Activated naive CD4-positive, alpha-beta T cell treated with anti-CD3 and anti-CD28 coated beads, Interleukin-2, amount 50 U/mL, for 24 hours (primary cell): ENCODE measurements at regions not wholly inside any gene's neighbourhood (a gene's known extent, or its start where the extent isn't known, plus 50 kb on each side); places are given as distances from the start of the nearest gene placed in this dataset.
"Not testable (repeated sequence)": the region's sequence is repeated elsewhere in the genome, so short reads cannot be mapped to it uniquely, and the experiment has no call there.

Experiments used
- H3K27ac Mint-ChIP-seq: one replicate; pipeline ENCODE4 v1.8.0; 2021; ENCODE audit warnings: mild to moderate bottlenecking, mixed read lengths
- H3K27me3 Mint-ChIP-seq: one replicate; pipeline ENCODE4 v1.8.0; 2021; ENCODE audit warnings: mixed read lengths
- H3K36me3 Mint-ChIP-seq: one replicate; pipeline ENCODE4 v1.8.0; 2021; ENCODE audit warnings: mixed read lengths
- H3K4me1 Mint-ChIP-seq: one replicate; pipeline ENCODE4 v1.8.0; 2021; ENCODE audit warnings: mixed read lengths
- H3K4me3 Mint-ChIP-seq: one replicate; pipeline ENCODE4 v1.8.0; 2021; ENCODE audit warnings: mild to moderate bottlenecking, mixed read lengths
- H3K9me3 Mint-ChIP-seq: one replicate; pipeline ENCODE4 v1.8.0; 2021; ENCODE audit warnings: mixed read lengths

- Mint-ChIP-seq H3K4me1 (no peaks in the 10 kb centered on the region), H3K36me3 (no peaks in the 10 kb centered on the region), H3K27me3 (no peaks in the 10 kb centered on the region), H3K27ac (no peak overlapping the region), H3K4me3 (no peak overlapping the region), H3K9me3 (peaks cover 12% of the 10 kb centered on the region)
Observed at GRCh38 chr4:115657991-115658650, 544.7 kb upstream of the NDST4 start.

DNA sequence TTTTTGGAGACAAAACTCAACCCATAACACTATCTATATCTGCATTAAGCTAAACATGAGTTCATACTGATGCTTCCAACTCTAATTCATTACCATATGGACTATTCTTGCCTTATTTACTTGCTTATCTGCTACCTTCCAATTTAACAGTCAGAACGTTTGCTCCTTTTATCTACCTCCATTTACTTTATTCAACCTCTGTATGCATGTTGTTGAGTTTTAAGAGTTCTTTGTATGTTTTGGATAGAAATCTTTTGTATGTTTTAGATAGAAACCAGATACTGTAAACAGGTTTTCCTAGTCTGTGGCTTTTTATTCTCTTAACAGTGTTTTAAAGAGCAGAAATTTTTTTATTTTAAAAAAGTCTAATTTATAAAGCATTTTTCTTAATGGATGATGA lies 542.2 kb upstream of the NDST4 start:
- Mint-ChIP-seq H3K4me3 (no peak overlapping the region), H3K9me3 (peaks cover 12% of the 10 kb centered on the region), H3K27me3 (no peaks in the 10 kb centered on the region), H3K27ac (no peak overlapping the region), H3K36me3 (no peaks in the 10 kb centered on the region), H3K4me1 (no peaks in the 10 kb centered on the region)

- Mint-ChIP-seq H3K4me3 (no peak overlapping the region), H3K4me1 (no peaks in the 10 kb centered on the region), H3K27ac (no peak overlapping the region), H3K27me3 (no peaks in the 10 kb centered on the region), H3K9me3 (no peaks in the 10 kb centered on the region), H3K36me3 (no peaks in the 10 kb centered on the region)
Observed at GRCh38 chr4:115648786-115649185, 535.4 kb upstream of the NDST4 start.

DNA sequence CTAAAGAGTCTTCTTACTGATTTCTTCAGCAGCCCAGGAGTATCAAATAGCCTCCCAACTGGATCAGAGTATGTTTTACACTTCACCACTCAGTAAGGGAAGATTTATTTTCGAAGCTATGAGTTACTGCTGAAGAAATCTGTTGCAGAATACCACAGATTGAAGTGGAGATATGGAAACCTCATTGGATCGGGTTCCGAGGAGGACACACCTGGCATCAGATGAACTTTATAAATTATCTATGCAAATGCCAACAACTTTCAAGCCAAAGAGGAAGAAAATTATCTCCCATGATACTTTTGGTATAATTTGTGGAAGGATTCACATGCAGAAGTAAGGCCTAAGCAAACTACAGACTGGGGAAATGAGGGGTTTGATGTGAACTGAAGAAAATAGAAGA lies 515.9 kb upstream of the NDST4 start:
- Mint-ChIP-seq H3K27ac (no peak overlapping the region), H3K4me1 (no peaks in the 10 kb centered on the region), H3K27me3 (no peaks in the 10 kb centered on the region), H3K36me3 (no peaks in the 10 kb centered on the region), H3K4me3 (no peak overlapping the region), H3K9me3 (peaks cover 7% of the 10 kb centered on the region)

DNA sequence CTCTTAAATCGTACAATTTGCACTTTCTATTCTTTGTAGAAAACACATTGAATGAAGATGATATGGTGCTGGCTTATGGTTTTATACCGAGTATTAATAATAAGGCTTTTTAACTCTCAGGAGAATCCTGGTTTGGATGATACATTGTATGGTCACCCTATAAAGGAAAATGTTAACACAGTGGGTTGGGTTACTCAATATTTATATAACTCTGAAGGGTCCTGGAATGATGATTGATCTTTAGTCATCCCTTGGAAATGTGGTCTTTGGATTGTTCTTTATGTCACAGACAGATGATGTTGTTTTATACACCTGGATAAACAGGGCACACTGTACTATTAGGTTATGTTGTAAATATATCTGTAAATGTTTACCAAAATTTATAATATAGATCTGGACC lies 496.2 kb upstream of the NDST4 start:
- no peaks in the 10 kb centered on the region for H3K36me3 Mint-ChIP-seq
- H3K27me3 Mint-ChIP-seq: no peaks in the 10 kb centered on the region
- no peak overlapping the region for H3K27ac Mint-ChIP-seq
- peaks cover 6% of the 10 kb centered on the region for H3K9me3 Mint-ChIP-seq
- H3K4me3 Mint-ChIP-seq: no peak overlapping the region
- no peaks in the 10 kb centered on the region for H3K4me1 Mint-ChIP-seq

DNA sequence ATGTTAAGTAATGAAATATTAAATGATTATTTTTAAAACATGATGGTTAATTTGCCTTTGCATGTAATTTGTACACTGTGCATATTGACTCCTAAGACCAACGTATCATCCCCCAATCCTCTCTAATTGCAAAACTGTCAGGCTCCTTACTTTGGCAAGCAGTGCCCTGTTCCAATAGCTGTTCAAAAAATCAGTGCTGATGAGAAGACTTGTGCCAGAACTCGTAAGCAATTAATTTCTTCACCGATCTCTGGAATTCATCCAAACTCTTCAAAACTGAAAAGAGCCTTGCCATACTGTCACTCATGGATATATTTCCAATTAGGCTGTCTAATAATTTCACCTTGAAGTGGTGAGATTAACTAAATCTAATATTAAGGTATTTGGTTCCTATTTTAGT lies 493.9 kb upstream of the NDST4 start:
- Mint-ChIP-seq H3K27me3 (no peaks in the 10 kb centered on the region), H3K9me3 (peaks cover 6% of the 10 kb centered on the region), H3K36me3 (no peaks in the 10 kb centered on the region), H3K4me1 (no peaks in the 10 kb centered on the region), H3K27ac (no peak overlapping the region), H3K4me3 (no peak overlapping the region)

- Mint-ChIP-seq H3K36me3 (no peaks in the 10 kb centered on the region), H3K4me1 (no peaks in the 10 kb centered on the region), H3K27me3 (no peaks in the 10 kb centered on the region), H3K27ac (no peak overlapping the region), H3K4me3 (no peak overlapping the region), H3K9me3 (no peaks in the 10 kb centered on the region)
Observed at GRCh38 chr4:115596265-115597001, 483.0 kb upstream of the NDST4 start.

DNA sequence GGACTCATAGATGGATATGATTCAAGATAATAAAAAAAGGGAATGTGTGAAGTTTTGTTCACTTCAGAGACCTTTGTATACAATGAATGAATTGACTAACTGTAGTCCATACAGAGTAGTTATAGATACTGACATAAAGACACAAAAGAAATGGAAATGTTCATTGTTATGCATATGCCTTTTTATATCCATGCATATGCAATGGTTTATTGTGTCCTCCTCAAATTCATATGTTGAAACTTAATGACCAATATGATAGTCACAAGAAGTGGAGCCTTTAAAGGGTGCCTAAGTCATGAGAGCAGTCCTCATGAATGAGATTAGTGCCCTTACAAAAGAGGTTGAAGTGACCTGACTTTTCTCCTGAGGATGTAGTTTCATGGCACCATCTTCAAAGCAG lies 467.5 kb upstream of the NDST4 start:
- Mint-ChIP-seq H3K36me3 (no peaks in the 10 kb centered on the region), H3K4me3 (no peak overlapping the region), H3K9me3 (no peaks in the 10 kb centered on the region), H3K27ac (no peak overlapping the region), H3K27me3 (no peaks in the 10 kb centered on the region), H3K4me1 (no peaks in the 10 kb centered on the region)

- Mint-ChIP-seq H3K4me1 (no peaks in the 10 kb centered on the region), H3K4me3 (no peak overlapping the region), H3K36me3 (no peaks in the 10 kb centered on the region), H3K9me3 (peaks cover 5% of the 10 kb centered on the region), H3K27ac (no peak overlapping the region), H3K27me3 (no peaks in the 10 kb centered on the region)
Observed at GRCh38 chr4:115575851-115576250, 462.4 kb upstream of the NDST4 start.

- Mint-ChIP-seq H3K27ac (no peak overlapping the region), H3K36me3 (no peaks in the 10 kb centered on the region), H3K9me3 (no peaks in the 10 kb centered on the region), H3K4me3 (no peak overlapping the region), H3K4me1 (no peaks in the 10 kb centered on the region), H3K27me3 (no peaks in the 10 kb centered on the region)
Observed at GRCh38 chr4:115562506-115562905, 449.1 kb upstream of the NDST4 start.

DNA sequence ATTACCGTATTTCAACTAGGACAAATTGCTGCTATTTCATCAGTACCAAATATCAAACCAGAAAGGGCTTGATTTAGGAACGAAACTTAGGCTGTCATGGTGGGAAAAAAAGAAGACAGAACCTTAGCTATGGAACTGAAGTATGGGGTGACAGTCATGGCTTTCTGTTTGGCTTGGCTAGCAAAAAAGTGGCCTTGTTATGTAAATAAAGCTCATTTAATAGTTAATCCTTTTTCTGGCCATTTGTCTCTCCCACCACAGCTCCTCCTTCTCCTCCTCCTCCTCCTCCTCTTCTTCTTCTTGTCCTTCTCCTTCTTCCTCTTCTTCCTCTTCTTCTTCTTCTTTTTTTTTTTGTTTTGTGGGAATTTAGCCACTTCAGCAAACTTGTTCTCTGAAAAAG lies 434.7 kb upstream of the NDST4 start:
- no peaks in the 10 kb centered on the region for H3K36me3 Mint-ChIP-seq
- H3K4me1 Mint-ChIP-seq: no peaks in the 10 kb centered on the region
- peaks cover 8% of the 10 kb centered on the region for H3K9me3 Mint-ChIP-seq
- H3K27me3 Mint-ChIP-seq: no peaks in the 10 kb centered on the region
- H3K4me3 Mint-ChIP-seq: no peak overlapping the region
- no peak overlapping the region for H3K27ac Mint-ChIP-seq

DNA sequence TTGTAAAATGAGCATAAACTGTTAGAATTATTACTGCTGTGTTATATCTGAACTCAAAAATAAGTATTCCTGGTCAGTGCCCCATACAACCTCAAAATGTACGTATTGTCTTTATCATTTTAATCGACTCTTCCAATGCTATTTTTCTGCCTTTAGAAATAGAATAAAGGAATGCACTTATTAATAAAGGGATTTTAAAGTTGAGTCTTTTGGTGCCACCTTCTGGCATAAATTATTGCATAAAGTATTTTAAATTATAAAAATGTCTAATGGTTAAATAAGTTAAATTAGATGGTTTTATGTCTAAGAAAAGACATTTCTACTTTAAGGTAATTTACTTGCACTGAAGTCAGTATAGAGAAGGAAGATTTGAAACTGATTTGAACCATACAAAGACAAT lies 424.0 kb upstream of the NDST4 start:
- H3K4me1 Mint-ChIP-seq: no peaks in the 10 kb centered on the region
- no peak overlapping the region for H3K4me3 Mint-ChIP-seq
- H3K27ac Mint-ChIP-seq: no peak overlapping the region
- no peaks in the 10 kb centered on the region for H3K9me3 Mint-ChIP-seq
- H3K27me3 Mint-ChIP-seq: no peaks in the 10 kb centered on the region
- H3K36me3 Mint-ChIP-seq: no peaks in the 10 kb centered on the region

DNA sequence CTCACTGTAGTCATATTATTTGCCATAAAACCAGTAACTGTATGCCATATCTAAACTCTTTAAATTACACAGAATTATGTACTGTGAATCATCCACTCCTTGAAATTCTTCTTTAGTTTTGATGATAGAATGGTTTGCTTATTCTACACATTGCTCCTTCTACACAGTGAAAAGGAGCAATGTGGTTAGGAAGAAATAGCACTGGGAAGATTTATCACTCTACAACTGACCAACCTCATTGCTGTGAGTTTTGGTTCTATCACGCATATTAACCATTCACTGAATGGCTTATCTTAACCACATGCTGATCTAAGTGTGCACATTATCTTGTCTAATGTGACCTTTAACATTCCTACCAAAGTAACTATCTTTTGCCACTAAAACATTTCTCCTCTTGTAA lies 415.7 kb upstream of the NDST4 start:
- no peaks in the 10 kb centered on the region for H3K36me3 Mint-ChIP-seq
- peaks cover 4% of the 10 kb centered on the region for H3K9me3 Mint-ChIP-seq
- no peak overlapping the region for H3K27ac Mint-ChIP-seq
- H3K4me1 Mint-ChIP-seq: no peaks in the 10 kb centered on the region
- H3K4me3 Mint-ChIP-seq: no peak overlapping the region
- no peaks in the 10 kb centered on the region for H3K27me3 Mint-ChIP-seq

GRCh38 chr4:115519476-115519875 lies 406.1 kb upstream of the NDST4 start:
- not testable (repeated sequence) for H3K4me1 Mint-ChIP-seq, H3K27ac Mint-ChIP-seq, H3K4me3 Mint-ChIP-seq, H3K27me3 Mint-ChIP-seq, H3K9me3 Mint-ChIP-seq, H3K36me3 Mint-ChIP-seq

GRCh38 chr4:115515772-115516171 lies 402.4 kb upstream of the NDST4 start:
- no peaks in the 10 kb centered on the region for H3K27me3 Mint-ChIP-seq
- H3K36me3 Mint-ChIP-seq: no peaks in the 10 kb centered on the region
- no peak overlapping the region for H3K4me3 Mint-ChIP-seq
- no peak overlapping the region for H3K27ac Mint-ChIP-seq
- H3K9me3 Mint-ChIP-seq: no peaks in the 10 kb centered on the region
- H3K4me1 Mint-ChIP-seq: no peaks in the 10 kb centered on the region

- H3K4me1 Mint-ChIP-seq: no peaks in the 10 kb centered on the region
- H3K27me3 Mint-ChIP-seq: no peaks in the 10 kb centered on the region
- no peaks in the 10 kb centered on the region for H3K9me3 Mint-ChIP-seq
- no peaks in the 10 kb centered on the region for H3K36me3 Mint-ChIP-seq
- H3K4me3 Mint-ChIP-seq: no peak overlapping the region
- H3K27ac Mint-ChIP-seq: no peak overlapping the region
Observed at GRCh38 chr4:115515366-115515765, 401.9 kb upstream of the NDST4 start.

GRCh38 chr4:115514675-115515074 lies 401.3 kb upstream of the NDST4 start:
- H3K4me1 Mint-ChIP-seq: no peaks in the 10 kb centered on the region
- no peaks in the 10 kb centered on the region for H3K9me3 Mint-ChIP-seq
- H3K27ac Mint-ChIP-seq: no peak overlapping the region
- no peaks in the 10 kb centered on the region for H3K36me3 Mint-ChIP-seq
- H3K27me3 Mint-ChIP-seq: no peaks in the 10 kb centered on the region
- no peak overlapping the region for H3K4me3 Mint-ChIP-seq
